ENCODE measurements at regions not wholly inside any gene's neighbourhood (a gene's known extent, or its start where the extent isn't known, plus 50 kb on each side); places are given as distances from the start of the nearest gene placed in this dataset.

GRCh38 chr2:6213056-6213780 is 521.0 kb downstream of the SOX11 start:
- no peak for DNase-seq

GRCh38 chr2:6214471-6214870 is 522.3 kb downstream of the SOX11 start:
- no peak for DNase-seq

GRCh38 chr2:6215053-6215452 is 522.9 kb downstream of the SOX11 start:
- DNase-seq: no peak

- DNase-seq: no peak
Measured at GRCh38 chr2:6216234-6216633, 524.0 kb downstream of the SOX11 start.

GRCh38 chr2:6218926-6219325 is 526.7 kb downstream of the SOX11 start:
- no peak for DNase-seq

- no peak for DNase-seq
Measured at GRCh38 chr2:6219906-6220305, 527.7 kb downstream of the SOX11 start.

GRCh38 chr2:6222296-6222695 is 530.1 kb downstream of the SOX11 start:
- DNase-seq: no peak

- no peak for DNase-seq
Measured at GRCh38 chr2:6224267-6224666, 532.1 kb downstream of the SOX11 start.

GRCh38 chr2:6228251-6228650 is 536.1 kb downstream of the SOX11 start:
- no peak for DNase-seq

GRCh38 chr2:6231166-6231565 is 539.0 kb downstream of the SOX11 start:
- no peak for DNase-seq

- no peak for DNase-seq
Measured at GRCh38 chr2:6233993-6234392, 541.8 kb downstream of the SOX11 start.

GRCh38 chr2:6234702-6235101 is 542.5 kb downstream of the SOX11 start:
- no peak for DNase-seq

- DNase-seq: no peak
Measured at GRCh38 chr2:6236317-6236716, 544.1 kb downstream of the SOX11 start.

GRCh38 chr2:6237039-6237660 is 545.0 kb downstream of the SOX11 start:
- no peak for DNase-seq

- no peak for DNase-seq
Measured at GRCh38 chr2:6249557-6249956, 557.4 kb downstream of the SOX11 start.

- no peak for DNase-seq
Measured at GRCh38 chr2:6254441-6254840, 562.3 kb downstream of the SOX11 start.

GRCh38 chr2:6264198-6264597 is 572.0 kb downstream of the SOX11 start:
- no peak for DNase-seq

- no peak for DNase-seq
Measured at GRCh38 chr2:6281524-6281923, 584.2 kb downstream of the CMPK2 start.

GRCh38 chr2:6283259-6283658 is 582.4 kb downstream of the CMPK2 start:
- no peak for DNase-seq

- DNase-seq: no peak
Measured at GRCh38 chr2:6287406-6287805, 578.3 kb downstream of the CMPK2 start.

GRCh38 chr2:6288791-6289190 is 576.9 kb downstream of the CMPK2 start:
- DNase-seq: no peak

GRCh38 chr2:6290217-6291015 is 575.3 kb downstream of the CMPK2 start:
- no peak for DNase-seq

GRCh38 chr2:6294791-6295190 is 570.9 kb downstream of the CMPK2 start:
- no peak for DNase-seq

- DNase-seq: no peak
Measured at GRCh38 chr2:6297238-6297637, 568.5 kb downstream of the CMPK2 start.

Data from stimulated activated naive CD4-positive, alpha-beta T cell (primary cell).